Natural killer cell (primary cell): ENCODE measurements at regions not wholly inside any gene's neighbourhood (a gene's known extent, or its start where the extent isn't known, plus 50 kb on each side); places are given as distances from the start of the nearest gene placed in this dataset.
A peak's percentile ranks its signal among the peaks of the same experiment; 100 is the strongest.

ENCODE experiments used
- ATAC-seq, 3 donors: fragments of 150-1000 bp in 2 of 3; fragments of 200-7000 bp in 1 of 3; cut with Tn5 transposase; 1 replicate in 1 of 3; 2 replicates in 2 of 3; pipeline ENCODE4 v1.10.0; 2021; ENCODE audit warnings: mild to moderate bottlenecking in 2 of 3, moderate library complexity in 2 of 3
- DNase-seq, 2 donors: peaks; one replicate each; pipeline versions ENCODE4 v3.0.0 to v3.0.0-alpha.2; 2013 to 2021; ENCODE audit warnings: mixed read lengths in 1 of 2
- H3K27ac ChIP-seq: one replicate; pipeline ENCODE4 v1.5.1; 2013; ENCODE audit warnings: mild to moderate bottlenecking, low read length
- H3K27me3 ChIP-seq: one replicate; pipeline ENCODE4 v1.6.1; 2013; ENCODE audit warnings: low read length; ENCODE audit not compliant: control insufficient read depth, insufficient read depth
- H3K36me3 ChIP-seq: one replicate; pipeline ENCODE4 v1.6.1; 2013; ENCODE audit warnings: low read length; ENCODE audit not compliant: control insufficient read depth, insufficient read depth
- H3K4me1 ChIP-seq: one replicate; pipeline ENCODE4 v1.6.1; 2013; ENCODE audit warnings: low read length; ENCODE audit not compliant: control insufficient read depth, insufficient read depth
- H3K4me3 ChIP-seq: one replicate; pipeline ENCODE4 v1.5.1; 2013; ENCODE audit warnings: low read length
- H3K9me3 ChIP-seq: one replicate; pipeline ENCODE4 v1.6.1; 2013; ENCODE audit warnings: low read length; ENCODE audit not compliant: control insufficient read depth, insufficient read depth
- H3K27ac Mint-ChIP-seq, 2 donors: one replicate each; pipeline ENCODE4 v1.8.0; 2022; ENCODE audit warnings: mild to moderate bottlenecking in 2 of 2, mixed read lengths in 2 of 2, moderate library complexity in 1 of 2
- H3K27me3 Mint-ChIP-seq, 2 donors: one replicate each; pipeline ENCODE4 v1.8.0; 2022; ENCODE audit warnings: low read depth in 2 of 2, mixed read lengths in 2 of 2
- H3K36me3 Mint-ChIP-seq: one replicate; pipeline ENCODE4 v1.8.0; 2022; ENCODE audit warnings: mixed read lengths
- H3K4me1 Mint-ChIP-seq, 2 donors: one replicate each; pipeline ENCODE4 v1.8.0; 2022; ENCODE audit warnings: mixed read lengths in 2 of 2
- H3K4me3 Mint-ChIP-seq: one replicate; pipeline ENCODE4 v1.8.0; 2022; ENCODE audit warnings: mild to moderate bottlenecking, moderate library complexity, mixed read lengths
- H3K9me3 Mint-ChIP-seq, 2 donors: one replicate each; pipeline ENCODE4 v1.8.0; 2022; ENCODE audit warnings: mixed read lengths in 2 of 2
- CTCF ChIP-seq: fragments of 200-600 bp; IDR thresholded peaks from one replicate; pipeline ENCODE4 v1.8.0; 2022; ENCODE audit warnings: antibody characterized with exemption
- WGBS: methylation state at CpG from one replicate; pipeline ENCODE4 v1.1.7; 2013; ENCODE audit warnings: missing lambda C conversion rate; ENCODE audit not compliant: insufficient coverage; 5-methylcytosine and 5-hydroxymethylcytosine counted together
- intact Hi-C: fragments of 100-400 bp; cut with micrococcal nuclease; formaldehyde crosslinking; loops from one replicate; pipeline ENCODE4 v1.14.2; 2022

DNA sequence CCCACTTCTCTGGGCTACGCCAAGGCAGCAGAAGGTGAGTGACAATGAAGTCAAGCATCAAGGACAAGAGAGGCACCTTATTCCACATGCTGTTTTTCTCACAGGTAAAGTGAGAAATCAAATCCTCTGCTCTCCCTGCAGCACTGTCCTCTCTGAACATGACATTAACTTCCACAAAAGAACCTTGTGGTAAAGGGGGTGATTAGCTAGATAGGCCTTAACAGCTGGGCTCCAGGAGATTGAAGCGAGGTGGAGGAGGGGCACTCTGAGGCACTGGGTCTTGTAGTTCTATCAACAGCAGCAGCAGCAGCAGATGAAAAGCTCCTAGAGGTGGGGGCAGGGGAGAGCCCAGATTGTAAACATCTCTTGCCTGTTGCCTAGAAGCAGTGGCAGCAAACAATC lies 96.8 kb upstream of the CXXC4 start:
- H3K27ac ChIP-seq, result no peak overlapping the region
- no peaks in the 10 kb centered on the region for H3K36me3 ChIP-seq
- H3K9me3 ChIP-seq, result no peaks in the 10 kb centered on the region
- intact Hi-C loops, result no loop called here
- H3K27me3 ChIP-seq, result no peaks in the 10 kb centered on the region
- Mint-ChIP-seq H3K4me3 (no peak overlapping the region), H3K36me3 (no peaks in the 10 kb centered on the region), H3K27me3 (no peaks in the 10 kb centered on the region), H3K4me1 (peaks cover 0 to 10% of the 10 kb centered on the region in 2 donors), H3K27ac (no peak overlapping the region), H3K9me3 (peaks cover 2 to 5% of the 10 kb centered on the region in 2 donors)
- 83% methylated on average over 2 of the region's 2 CpGs for WGBS
- no peak for TF ChIP-seq CTCF
- no peaks in the 10 kb centered on the region for H3K4me1 ChIP-seq
- DNase-seq, result no peak
- ATAC-seq, result no peak
- no peak overlapping the region for H3K4me3 ChIP-seq

GRCh38 chr4:104592183-104592582 lies 97.5 kb upstream of the CXXC4 start:
- WGBS, result 91% methylated on average over 1 of the region's 2 CpGs
- Mint-ChIP-seq H3K4me3 (peak overlapping the region; percentile 5), H3K4me1 (peaks cover 0 to 10% of the 10 kb centered on the region in 2 donors), H3K27ac (no peak overlapping the region), H3K9me3 (peaks cover 0 to under 1% of the 10 kb centered on the region in 2 donors), H3K36me3 (no peaks in the 10 kb centered on the region), H3K27me3 (no peaks in the 10 kb centered on the region)
- H3K4me1 ChIP-seq, result no peaks in the 10 kb centered on the region
- H3K4me3 ChIP-seq, result no peak overlapping the region
- no peak for DNase-seq
- no peaks in the 10 kb centered on the region for H3K9me3 ChIP-seq
- intact Hi-C loops, result no loop called here
- ATAC-seq, result no peak
- TF ChIP-seq CTCF, result no peak
- H3K36me3 ChIP-seq, result no peaks in the 10 kb centered on the region
- H3K27me3 ChIP-seq, result no peaks in the 10 kb centered on the region
- no peak overlapping the region for H3K27ac ChIP-seq

- Histone ChIP-seq H3K4me1 (no peaks in the 10 kb centered on the region), H3K27ac (no peak overlapping the region), H3K4me3 (no peak overlapping the region), H3K27me3 (no peaks in the 10 kb centered on the region), H3K9me3 (no peaks in the 10 kb centered on the region), H3K36me3 (no peaks in the 10 kb centered on the region)
- TF ChIP-seq CTCF, result no peak
- Mint-ChIP-seq H3K27ac (peak overlapping the region in 1 of 2 donors; percentile 39), H3K4me3 (peak overlapping the region; percentile 61), H3K27me3 (no peaks in the 10 kb centered on the region), H3K4me1 (peaks cover 0 to 10% of the 10 kb centered on the region in 2 donors), H3K9me3 (no peaks in the 10 kb centered on the region), H3K36me3 (no peaks in the 10 kb centered on the region)
- ATAC-seq, result no peak
- 72% methylated on average over 7 of the region's 7 CpGs for WGBS
- no peak for DNase-seq
- intact Hi-C loops, result no loop called here
Measured at GRCh38 chr4:104593019-104593418, 98.3 kb upstream of the CXXC4 start.

DNA sequence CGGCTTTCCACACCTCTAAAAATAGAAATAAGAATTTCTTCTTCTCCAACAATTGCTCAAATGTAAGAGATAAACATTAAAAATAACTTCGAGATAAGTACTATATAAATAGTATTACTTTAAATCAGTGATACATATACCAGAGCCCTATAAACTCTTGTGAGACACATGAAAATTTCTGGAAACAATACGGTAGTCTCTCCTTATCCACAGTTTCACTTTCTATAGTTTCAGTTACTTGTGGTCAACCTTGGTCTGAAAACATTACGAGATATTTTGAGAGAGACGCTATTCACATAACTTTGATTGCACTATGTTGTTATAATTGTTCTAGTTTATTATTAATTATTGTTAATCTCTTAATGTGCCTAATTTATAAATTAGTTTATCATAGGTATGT lies 101.5 kb upstream of the CXXC4 start:
- no peaks in the 10 kb centered on the region for H3K27me3 ChIP-seq
- no peaks in the 10 kb centered on the region for H3K9me3 ChIP-seq
- Mint-ChIP-seq H3K4me1 (peaks cover 0 to 10% of the 10 kb centered on the region in 2 donors), H3K9me3 (no peaks in the 10 kb centered on the region), H3K27ac (no peak overlapping the region), H3K36me3 (no peaks in the 10 kb centered on the region), H3K4me3 (no peak overlapping the region), H3K27me3 (no peaks in the 10 kb centered on the region)
- WGBS, result 100% methylated on average over 1 of the region's 5 CpGs
- no peaks in the 10 kb centered on the region for H3K36me3 ChIP-seq
- no peaks in the 10 kb centered on the region for H3K4me1 ChIP-seq
- H3K4me3 ChIP-seq, result no peak overlapping the region
- TF ChIP-seq CTCF, result no peak
- intact Hi-C loops, result no loop called here
- DNase-seq (no peak), ATAC-seq (no peak)
- H3K27ac ChIP-seq, result no peak overlapping the region
